ENCODE measurements at regions not wholly inside any gene's neighbourhood (a gene's known extent, or its start where the extent isn't known, plus 50 kb on each side); places are given as distances from the start of the nearest gene placed in this dataset.

DNA sequence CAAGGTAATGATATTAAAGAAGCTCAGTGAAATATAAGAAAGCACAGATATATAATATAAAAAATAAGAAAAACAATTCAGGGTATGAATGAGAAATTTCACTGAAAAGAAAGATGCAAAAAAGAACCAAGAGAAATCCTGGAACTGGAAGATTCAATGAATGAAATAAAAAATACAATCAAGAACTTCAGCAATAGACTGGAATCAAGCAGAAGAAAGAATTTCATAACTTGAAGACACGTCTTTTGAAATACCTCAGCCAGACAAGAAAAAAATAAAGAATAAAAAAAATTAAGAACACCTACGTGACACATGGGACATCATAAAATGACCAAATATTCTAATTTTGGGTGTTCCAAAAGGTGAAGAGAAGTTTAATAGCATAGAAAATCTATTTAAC lies 104.6 kb upstream of the NEO1 start:
- Histone ChIP-seq H3K4me3 (ENCODE audit: low read length) (no peak overlapping the region), H3K9me3 (ENCODE audit: control insufficient read depth, low read depth, low read length) (peaks cover 25% of the 10 kb centered on the region), H3K36me3 (ENCODE audit: control insufficient read depth, insufficient read depth, low read length) (no peaks in the 10 kb centered on the region), H3K4me1 (ENCODE audit: control insufficient read depth, insufficient read depth, low read length) (no peaks in the 10 kb centered on the region), H3K27me3 (ENCODE audit: control insufficient read depth, insufficient read depth, low read length) (no peaks in the 10 kb centered on the region), H3K27ac (ENCODE audit: low read length) (no peak overlapping the region)
- 80% methylated on average over 2 of the region's 2 CpGs for WGBS (ENCODE audit: insufficient coverage, low lambda C conversion rate)
- no peak for DNase-seq

DNA sequence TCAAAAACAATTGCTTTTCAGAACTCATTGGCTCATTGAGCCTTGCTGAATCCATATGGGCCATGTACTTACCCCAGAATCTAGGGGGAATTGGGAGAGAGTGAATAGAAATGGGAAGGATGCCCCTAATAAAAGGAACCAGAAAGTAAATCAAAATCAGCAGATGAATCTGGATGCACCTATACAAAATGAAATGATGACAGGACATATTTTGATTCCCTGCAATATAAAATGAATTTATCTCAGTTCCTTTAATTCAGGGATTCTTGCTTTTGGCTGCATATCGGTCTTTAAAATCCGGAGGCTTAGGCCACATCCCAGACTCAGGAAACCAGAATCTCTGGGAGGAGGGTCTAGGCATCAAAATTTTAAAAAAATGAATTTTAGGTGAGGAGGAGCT lies 107.7 kb upstream of the NEO1 start:
- H3K36me3 ChIP-seq (ENCODE audit: control insufficient read depth, insufficient read depth, low read length) = no peaks in the 10 kb centered on the region
- peaks cover 20% of the 10 kb centered on the region for H3K9me3 ChIP-seq (ENCODE audit: control insufficient read depth, low read depth, low read length)
- DNase-seq = no peak
- WGBS (ENCODE audit: insufficient coverage, low lambda C conversion rate) = 100% methylated on average over 1 of the region's 2 CpGs
- peaks cover 3% of the 10 kb centered on the region for H3K4me1 ChIP-seq (ENCODE audit: control insufficient read depth, insufficient read depth, low read length)
- no peaks in the 10 kb centered on the region for H3K27me3 ChIP-seq (ENCODE audit: control insufficient read depth, insufficient read depth, low read length)
- no peak overlapping the region for H3K27ac ChIP-seq (ENCODE audit: low read length)
- H3K4me3 ChIP-seq (ENCODE audit: low read length) = no peak overlapping the region

DNA sequence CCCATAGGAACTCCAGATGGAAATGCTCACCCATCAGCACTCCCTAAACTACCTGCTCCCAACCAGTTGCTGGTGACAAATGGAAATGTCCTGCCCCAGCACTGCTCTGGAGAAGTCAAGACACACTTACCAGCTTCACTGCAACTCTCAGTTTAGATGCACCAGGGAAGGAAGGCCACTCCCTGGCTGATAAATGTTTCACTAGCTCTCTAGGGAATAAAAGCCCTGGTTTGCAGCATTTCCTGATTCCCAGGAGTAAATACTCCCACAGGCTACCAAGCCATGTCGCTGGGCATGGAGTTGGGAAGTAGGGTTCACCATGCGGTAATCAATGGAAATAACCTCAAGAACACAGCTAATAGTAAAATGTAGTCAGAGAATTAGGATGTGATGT lies 112.0 kb upstream of the NEO1 start:
- Histone ChIP-seq H3K27ac (ENCODE audit: low read length) (no peak overlapping the region), H3K27me3 (ENCODE audit: control insufficient read depth, insufficient read depth, low read length) (no peaks in the 10 kb centered on the region), H3K36me3 (ENCODE audit: control insufficient read depth, insufficient read depth, low read length) (no peaks in the 10 kb centered on the region), H3K4me3 (ENCODE audit: low read length) (no peak overlapping the region), H3K9me3 (ENCODE audit: control insufficient read depth, low read depth, low read length) (no peaks in the 10 kb centered on the region), H3K4me1 (ENCODE audit: control insufficient read depth, insufficient read depth, low read length) (peaks cover 3% of the 10 kb centered on the region)
- WGBS (ENCODE audit: insufficient coverage, low lambda C conversion rate) = no CpG with 5 or more reads among the region's 2 CpGs
- peak in 1 of 2 donors; percentile 48 for DNase-seq

DNA sequence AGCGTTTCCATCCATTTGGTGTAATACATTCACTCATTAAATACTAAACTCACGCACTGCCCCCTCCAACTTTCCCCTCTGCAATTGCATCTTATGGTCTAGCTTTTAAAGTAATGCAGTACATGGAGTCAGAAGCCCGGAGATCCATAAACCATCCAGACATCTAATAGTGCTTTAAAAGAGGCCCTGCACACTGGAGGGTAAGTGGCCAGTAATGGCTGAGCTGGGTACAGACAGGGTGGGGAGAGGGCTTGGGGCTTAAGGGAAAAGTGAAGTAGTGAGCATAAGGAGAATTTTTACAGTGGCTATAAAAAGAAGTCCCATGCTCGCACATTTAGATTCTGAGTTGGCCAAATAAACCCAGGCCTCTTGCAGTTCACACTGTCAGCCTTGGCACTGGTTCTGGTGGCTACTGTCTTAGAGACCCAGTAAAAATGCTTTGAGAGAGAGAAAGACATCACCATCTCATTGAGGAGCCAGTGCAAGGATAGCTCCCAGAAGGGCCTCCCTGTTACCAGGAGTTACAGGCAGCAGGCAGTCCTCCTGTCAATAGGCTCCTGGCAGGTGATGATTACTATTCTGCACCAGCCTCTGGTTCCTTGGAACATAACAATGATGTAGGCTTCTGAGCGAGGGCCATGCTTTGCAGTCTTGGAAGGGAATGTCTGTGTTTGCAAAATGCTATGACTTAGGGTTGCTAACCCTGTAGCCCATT lies 112.6 kb upstream of the NEO1 start:
- Histone ChIP-seq H3K27ac (ENCODE audit: low read length) (no peak overlapping the region), H3K36me3 (ENCODE audit: control insufficient read depth, insufficient read depth, low read length) (no peaks in the 10 kb centered on the region), H3K9me3 (ENCODE audit: control insufficient read depth, low read depth, low read length) (no peaks in the 10 kb centered on the region), H3K4me3 (ENCODE audit: low read length) (no peak overlapping the region), H3K4me1 (ENCODE audit: control insufficient read depth, insufficient read depth, low read length) (peaks cover 3% of the 10 kb centered on the region), H3K27me3 (ENCODE audit: control insufficient read depth, insufficient read depth, low read length) (no peaks in the 10 kb centered on the region)
- no peak for DNase-seq
- WGBS (ENCODE audit: insufficient coverage, low lambda C conversion rate) = 91% methylated on average over 4 of the region's 5 CpGs

DNA sequence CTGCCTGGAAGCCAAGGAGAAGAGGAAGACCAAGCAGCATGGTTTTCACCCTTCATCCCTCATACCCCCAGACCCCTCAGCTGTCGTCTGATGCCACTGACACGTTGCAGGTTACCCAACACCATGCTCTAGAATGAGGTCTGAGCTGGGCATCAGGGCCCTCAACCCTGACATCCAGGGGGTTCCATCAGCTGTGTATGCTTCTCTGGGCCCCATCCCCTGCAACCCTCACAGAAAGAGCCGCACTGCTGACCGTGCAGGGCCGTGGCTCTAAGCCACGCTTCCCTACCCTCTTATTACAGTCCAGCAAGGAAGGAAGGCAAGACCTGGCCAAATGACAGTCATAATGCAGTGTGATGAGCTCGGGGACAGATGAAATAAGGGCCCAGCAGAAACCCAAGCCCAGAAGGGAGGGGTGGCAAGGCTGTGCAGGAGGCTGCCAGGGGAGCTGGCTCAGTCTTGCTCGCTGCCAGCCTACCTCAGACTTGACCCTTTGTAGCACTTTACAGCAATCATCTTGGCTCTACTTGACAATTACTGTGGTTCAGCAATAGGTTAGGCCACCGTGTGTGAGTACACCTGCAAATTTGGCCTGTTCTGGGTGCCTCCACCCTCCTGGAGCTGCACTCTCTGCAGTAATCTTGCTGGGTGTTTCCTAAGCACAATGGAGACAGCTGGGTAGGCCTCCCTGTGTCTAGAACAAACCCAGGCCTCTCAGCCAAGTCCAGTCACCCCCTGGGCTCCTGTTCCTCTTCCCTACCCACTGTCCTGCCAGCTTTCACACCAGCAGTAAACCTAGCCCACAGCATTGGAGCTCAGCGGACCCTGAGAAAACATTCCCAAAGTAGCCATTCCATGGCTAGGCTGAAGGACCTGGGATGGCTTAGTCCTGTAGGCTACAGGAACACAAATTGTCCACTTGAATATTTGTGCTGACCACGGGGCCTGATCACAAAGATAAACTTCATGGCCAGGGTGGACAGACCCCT lies 115.3 kb upstream of the NEO1 start:
- no peak overlapping the region for H3K4me3 ChIP-seq (ENCODE audit: low read length)
- no peaks in the 10 kb centered on the region for H3K36me3 ChIP-seq (ENCODE audit: control insufficient read depth, insufficient read depth, low read length)
- DNase-seq = no peak
- no peak overlapping the region for H3K27ac ChIP-seq (ENCODE audit: low read length)
- no CpG with 5 or more reads among the region's 11 CpGs for WGBS (ENCODE audit: insufficient coverage, low lambda C conversion rate)
- H3K4me1 ChIP-seq (ENCODE audit: control insufficient read depth, insufficient read depth, low read length) = peaks cover 3% of the 10 kb centered on the region
- no peaks in the 10 kb centered on the region for H3K27me3 ChIP-seq (ENCODE audit: control insufficient read depth, insufficient read depth, low read length)
- H3K9me3 ChIP-seq (ENCODE audit: control insufficient read depth, low read depth, low read length) = no peaks in the 10 kb centered on the region

DNA sequence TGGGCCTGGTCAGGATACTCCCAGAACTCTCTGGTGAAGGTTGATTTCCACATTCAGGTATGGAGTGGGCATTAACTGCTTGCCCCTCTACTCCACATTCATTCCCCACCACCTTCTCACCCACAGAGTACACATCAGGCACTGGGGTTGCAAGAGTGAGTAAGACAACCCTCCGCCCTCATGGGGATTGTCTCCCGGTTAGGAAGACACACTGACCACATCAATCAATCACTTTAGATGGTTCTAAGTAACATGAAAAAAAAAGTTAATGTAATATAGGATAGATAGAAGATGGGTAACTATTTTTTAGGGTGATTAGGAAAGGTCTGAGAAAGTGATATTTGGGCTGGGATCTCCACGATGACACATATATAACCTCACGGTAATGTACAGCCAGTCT lies 116.0 kb upstream of the NEO1 start:
- no peak for DNase-seq
- Histone ChIP-seq H3K4me3 (ENCODE audit: low read length) (no peak overlapping the region), H3K9me3 (ENCODE audit: control insufficient read depth, low read depth, low read length) (no peaks in the 10 kb centered on the region), H3K4me1 (ENCODE audit: control insufficient read depth, insufficient read depth, low read length) (peaks cover 3% of the 10 kb centered on the region), H3K36me3 (ENCODE audit: control insufficient read depth, insufficient read depth, low read length) (no peaks in the 10 kb centered on the region), H3K27ac (ENCODE audit: low read length) (no peak overlapping the region), H3K27me3 (ENCODE audit: control insufficient read depth, insufficient read depth, low read length) (no peaks in the 10 kb centered on the region)
- 80% methylated on average over 1 of the region's 4 CpGs for WGBS (ENCODE audit: insufficient coverage, low lambda C conversion rate)

DNA sequence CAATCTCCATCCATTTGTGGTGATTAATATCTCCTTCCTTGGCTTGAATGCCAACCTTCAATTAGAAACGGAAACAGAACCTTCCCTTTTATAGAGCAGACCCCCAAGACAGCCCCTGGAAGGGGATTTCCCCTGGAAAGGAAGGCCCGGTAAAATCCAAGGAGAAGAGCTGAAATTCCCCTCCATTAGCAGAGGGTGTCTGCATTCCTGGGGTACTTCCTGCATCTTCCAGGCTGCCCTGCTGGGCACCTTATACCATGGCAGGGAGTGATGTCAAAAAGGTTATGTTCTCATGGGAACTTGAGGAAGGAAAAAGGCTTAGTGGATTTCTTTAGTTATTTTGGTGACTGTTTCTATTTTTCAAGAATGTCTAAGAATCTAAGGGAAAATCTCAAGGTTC lies 116.7 kb upstream of the NEO1 start:
- Histone ChIP-seq H3K9me3 (ENCODE audit: control insufficient read depth, low read depth, low read length) (no peaks in the 10 kb centered on the region), H3K36me3 (ENCODE audit: control insufficient read depth, insufficient read depth, low read length) (no peaks in the 10 kb centered on the region), H3K27ac (ENCODE audit: low read length) (no peak overlapping the region), H3K4me1 (ENCODE audit: control insufficient read depth, insufficient read depth, low read length) (peaks cover 3% of the 10 kb centered on the region), H3K4me3 (ENCODE audit: low read length) (no peak overlapping the region), H3K27me3 (ENCODE audit: control insufficient read depth, insufficient read depth, low read length) (no peaks in the 10 kb centered on the region)
- no CpG with 5 or more reads among the region's 2 CpGs for WGBS (ENCODE audit: insufficient coverage, low lambda C conversion rate)
- no peak for DNase-seq

DNA sequence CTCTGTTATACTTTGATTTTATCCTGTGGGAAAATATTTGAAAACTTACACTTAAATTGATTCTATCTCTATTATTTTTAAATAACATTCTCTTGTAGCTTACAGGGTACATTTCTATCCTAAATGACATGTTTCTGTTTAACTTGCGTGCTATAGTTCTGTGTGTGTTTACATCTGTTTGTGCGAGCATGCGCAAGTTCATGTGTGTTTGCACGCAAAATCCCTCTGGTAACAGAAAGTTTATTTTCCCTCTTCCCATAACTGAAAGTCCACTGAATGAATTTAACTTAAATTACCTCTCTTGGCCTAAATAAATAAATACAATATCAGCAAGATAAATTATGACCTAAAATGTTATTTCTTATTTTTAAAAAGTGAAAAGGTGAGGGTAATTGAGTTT lies 117.3 kb upstream of the NEO1 start:
- Histone ChIP-seq H3K4me1 (ENCODE audit: control insufficient read depth, insufficient read depth, low read length) (no peaks in the 10 kb centered on the region), H3K27ac (ENCODE audit: low read length) (no peak overlapping the region), H3K9me3 (ENCODE audit: control insufficient read depth, low read depth, low read length) (no peaks in the 10 kb centered on the region), H3K27me3 (ENCODE audit: control insufficient read depth, insufficient read depth, low read length) (no peaks in the 10 kb centered on the region), H3K36me3 (ENCODE audit: control insufficient read depth, insufficient read depth, low read length) (no peaks in the 10 kb centered on the region), H3K4me3 (ENCODE audit: low read length) (no peak overlapping the region)
- no peak for DNase-seq
- WGBS (ENCODE audit: insufficient coverage, low lambda C conversion rate) = 100% methylated on average over 2 of the region's 4 CpGs

DNA sequence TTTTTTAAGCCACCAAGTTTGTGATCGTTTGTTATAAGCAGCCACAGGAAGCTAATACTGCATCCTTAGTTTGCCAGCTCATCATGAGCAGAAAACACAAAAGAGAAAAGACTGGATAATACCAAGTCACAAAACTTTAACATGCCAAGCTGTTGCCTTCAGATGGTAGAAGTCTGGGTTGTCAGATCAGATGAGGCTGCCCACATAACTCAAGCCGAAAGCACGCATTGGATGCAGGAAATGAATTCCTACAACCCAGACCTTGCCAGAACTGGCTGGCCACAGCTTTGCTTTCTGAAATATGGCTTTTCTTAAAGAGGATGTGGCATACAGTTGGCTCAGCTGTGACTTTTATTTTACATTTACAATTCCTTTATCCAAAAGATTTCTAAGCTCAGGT lies 118.3 kb upstream of the NEO1 start:
- Histone ChIP-seq H3K27me3 (ENCODE audit: control insufficient read depth, insufficient read depth, low read length) (no peaks in the 10 kb centered on the region), H3K36me3 (ENCODE audit: control insufficient read depth, insufficient read depth, low read length) (no peaks in the 10 kb centered on the region), H3K4me3 (ENCODE audit: low read length) (no peak overlapping the region), H3K4me1 (ENCODE audit: control insufficient read depth, insufficient read depth, low read length) (no peaks in the 10 kb centered on the region), H3K27ac (ENCODE audit: low read length) (no peak overlapping the region), H3K9me3 (ENCODE audit: control insufficient read depth, low read depth, low read length) (no peaks in the 10 kb centered on the region)
- no peak for DNase-seq
- no CpG with 5 or more reads among the region's 3 CpGs for WGBS (ENCODE audit: insufficient coverage, low lambda C conversion rate)

DNA sequence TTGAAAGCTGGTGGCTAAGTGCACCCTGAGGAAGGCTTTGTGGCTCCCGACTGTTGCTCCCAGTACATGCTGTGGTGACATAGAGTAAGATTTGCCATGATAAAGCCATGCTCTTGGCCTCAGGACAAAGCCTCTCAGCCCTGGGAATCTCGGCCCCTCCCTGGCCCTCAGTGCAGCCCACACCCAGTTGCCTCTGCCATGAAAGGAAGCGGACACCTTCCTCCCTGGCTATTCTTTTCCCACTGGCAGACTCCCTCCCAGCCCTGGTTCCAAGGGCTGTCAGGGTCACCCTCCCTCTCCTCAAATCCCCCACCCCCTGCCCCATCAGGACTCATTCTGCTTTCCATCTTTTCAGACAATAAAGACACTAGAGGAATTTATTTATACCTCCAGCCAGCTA lies 119.8 kb upstream of the NEO1 start:
- Histone ChIP-seq H3K36me3 (ENCODE audit: control insufficient read depth, insufficient read depth, low read length) (no peaks in the 10 kb centered on the region), H3K9me3 (ENCODE audit: control insufficient read depth, low read depth, low read length) (no peaks in the 10 kb centered on the region), H3K4me3 (ENCODE audit: low read length) (no peak overlapping the region), H3K4me1 (ENCODE audit: control insufficient read depth, insufficient read depth, low read length) (no peaks in the 10 kb centered on the region), H3K27me3 (ENCODE audit: control insufficient read depth, insufficient read depth, low read length) (no peaks in the 10 kb centered on the region), H3K27ac (ENCODE audit: low read length) (no peak overlapping the region)
- no peak for DNase-seq
- WGBS (ENCODE audit: insufficient coverage, low lambda C conversion rate) = no CpG with 5 or more reads among the region's 3 CpGs
